ENCODE measurements at regions not wholly inside any gene's neighbourhood (a gene's known extent, or its start where the extent isn't known, plus 50 kb on each side); places are given as distances from the start of the nearest gene placed in this dataset.

- POLR2A ChIA-PET = no interaction called here
- TF ChIP-seq RUNX1 (IDR thresholded peaks at IDR 0.05; ENCODE audit: low read depth) (no peak), WHSC1 (IDR thresholded peaks at IDR 0.05; ENCODE audit: low read length) (no peak)
- intact Hi-C loops (cut with micrococcal nuclease) = no loop called here
Measured at GRCh38 chr4:11259837-11260236, 168.9 kb downstream of the HS3ST1 start.

GRCh38 chr4:11252149-11252548, 176.5 kb downstream of the HS3ST1 start:
- no peak for ATAC-seq
- no peaks in the 10 kb centered on the region for H3K9me1 ChIP-seq (ENCODE audit: control insufficient read depth, insufficient read depth, low read length)
- H3K27ac ChIP-seq (ENCODE audit: extremely low read depth, low read depth, low read length) = no peak overlapping the region
- H4K20me1 ChIP-seq (replicated peaks; ENCODE audit: control insufficient read depth, insufficient read depth, low read length) = no peaks in the 10 kb centered on the region
- H3K4me2 ChIP-seq (ENCODE audit: insufficient read depth, low read length) = no peak overlapping the region
- no peak overlapping the region for H3K4me3 ChIP-seq
- ChIA-PET POLR2A (no interaction called here), CTCF (ENCODE audit: low intra/inter-chr PET ratio) (no interaction called here)
- DNase-seq (ENCODE audit: extremely low read depth in 1 of 4, low spot score in 3 of 4) = no peak
- FAIRE-seq = no peak
- no peaks in the 10 kb centered on the region for H3K9me3 ChIP-seq (replicated peaks; ENCODE audit: control insufficient read depth, insufficient read depth, low read depth, low read length)
- H3K4me1 ChIP-seq (replicated peaks in 1 of 2; ENCODE audit: control insufficient read depth in 2 of 2, insufficient read depth in 2 of 2, low read length in 2 of 2) = no peaks in the 10 kb centered on the region
- no peaks in the 10 kb centered on the region for H3K79me2 ChIP-seq (ENCODE audit: control insufficient read depth, insufficient read depth, low read length)
- no peaks in the 10 kb centered on the region for H3K36me3 ChIP-seq (ENCODE audit: control insufficient read depth, insufficient read depth, low read length)
- TF ChIP-seq HDAC1 (IDR thresholded peaks at IDR 0.05) (no peak), ZZZ3 (IDR thresholded peaks at IDR 0.05) (no peak), RFX7 (CRISPR knock-in tag; IDR thresholded peaks at IDR 0.05) (no peak), RNF219 (CRISPR knock-in tag; IDR thresholded peaks at IDR 0.05) (no peak), FOXK1 (CRISPR knock-in tag; IDR thresholded peaks at IDR 0.05; ENCODE audit: borderline replicate concordance) (no peak), POLR2AphosphoS5 (IDR thresholded peaks at IDR 0.05; ENCODE audit: control insufficient read depth, insufficient read depth, low read depth, low read length) (no peak), NFATC3 (IDR thresholded peaks at IDR 0.05) (no peak)
- intact Hi-C loops (cut with micrococcal nuclease) = no loop called here
- no peak overlapping the region for H2AFZ ChIP-seq (ENCODE audit: low read depth, low read length)
- WGBS (ENCODE audit: insufficient coverage, low coverage, missing lambda C conversion rate) = 0% methylated on average over 3 of the region's 3 CpGs
- in situ Hi-C loops (cut with MboI) = no loop called here
- no peaks in the 10 kb centered on the region for H3K27me3 ChIP-seq (ENCODE audit: control insufficient read depth in 2 of 2, insufficient read depth in 2 of 2, low read length in 2 of 2)
- no TSS peak for BruUV-seq (replicated peaks)
- H3K9ac ChIP-seq (ENCODE audit: insufficient read depth in 1 of 2, low read depth in 2 of 2, low read length in 2 of 2) = no peak overlapping the region

More at GRCh38 chr4:11259837-11260236, 168.9 kb downstream of the HS3ST1 start:
- in situ Hi-C loops (cut with MboI) = no loop called here
- no peak overlapping the region for H3K4me2 ChIP-seq (ENCODE audit: insufficient read depth, low read length)
- no peak overlapping the region for H3K4me3 ChIP-seq
- no TSS peak for BruUV-seq (replicated peaks)
- 0% methylated on average over 2 of the region's 2 CpGs for WGBS (ENCODE audit: insufficient coverage, low coverage, missing lambda C conversion rate)
- H3K79me2 ChIP-seq (ENCODE audit: control insufficient read depth, insufficient read depth, low read length) = no peaks in the 10 kb centered on the region
- H3K9me1 ChIP-seq (ENCODE audit: control insufficient read depth, insufficient read depth, low read length) = no peaks in the 10 kb centered on the region
- H3K9ac ChIP-seq (ENCODE audit: insufficient read depth in 1 of 2, low read depth in 2 of 2, low read length in 2 of 2) = no peak overlapping the region
- no peak overlapping the region for H3K27ac ChIP-seq (ENCODE audit: extremely low read depth, low read depth, low read length)
- no peak overlapping the region for H2AFZ ChIP-seq (ENCODE audit: low read depth, low read length)
- FAIRE-seq (no peak), ATAC-seq (no peak), DNase-seq (ENCODE audit: extremely low read depth in 1 of 4, low spot score in 3 of 4) (no peak)
- CTCF ChIA-PET (ENCODE audit: low intra/inter-chr PET ratio) = no interaction called here
- H3K36me3 ChIP-seq (ENCODE audit: control insufficient read depth, insufficient read depth, low read length) = no peaks in the 10 kb centered on the region
- no peaks in the 10 kb centered on the region for H3K4me1 ChIP-seq (replicated peaks in 1 of 2; ENCODE audit: control insufficient read depth in 2 of 2, insufficient read depth in 2 of 2, low read length in 2 of 2)
- no peaks in the 10 kb centered on the region for H4K20me1 ChIP-seq (replicated peaks; ENCODE audit: control insufficient read depth, insufficient read depth, low read length)
- H3K9me3 ChIP-seq (replicated peaks; ENCODE audit: control insufficient read depth, insufficient read depth, low read depth, low read length) = no peaks in the 10 kb centered on the region
- H3K27me3 ChIP-seq (ENCODE audit: control insufficient read depth in 2 of 2, insufficient read depth in 2 of 2, low read length in 2 of 2) = no peaks in the 10 kb centered on the region
